Breast epithelium (tissue), 3 donors: ENCODE measurements at regions not wholly inside any gene's neighbourhood (a gene's known extent, or its start where the extent isn't known, plus 50 kb on each side); places are given as distances from the start of the nearest gene placed in this dataset.

Experiments used
- POLR2A ChIP-seq: fragments of 450-650 bp; IDR thresholded peaks from one replicate; pipeline ENCODE4 v1.6.1; 2016; ENCODE audit warnings: antibody characterized with exemption, mild to moderate bottlenecking, moderate library complexity
- TF ChIP-seq, protein P1 (sequence below), 3 donors: fragments of 450-650 bp; IDR thresholded peaks; one replicate each; pipeline ENCODE4 v1.5.1; 2016 to 2017; ENCODE audit warnings: antibody characterized with exemption in 3 of 3, mild to moderate bottlenecking in 3 of 3, moderate library complexity in 3 of 3

DNA sequence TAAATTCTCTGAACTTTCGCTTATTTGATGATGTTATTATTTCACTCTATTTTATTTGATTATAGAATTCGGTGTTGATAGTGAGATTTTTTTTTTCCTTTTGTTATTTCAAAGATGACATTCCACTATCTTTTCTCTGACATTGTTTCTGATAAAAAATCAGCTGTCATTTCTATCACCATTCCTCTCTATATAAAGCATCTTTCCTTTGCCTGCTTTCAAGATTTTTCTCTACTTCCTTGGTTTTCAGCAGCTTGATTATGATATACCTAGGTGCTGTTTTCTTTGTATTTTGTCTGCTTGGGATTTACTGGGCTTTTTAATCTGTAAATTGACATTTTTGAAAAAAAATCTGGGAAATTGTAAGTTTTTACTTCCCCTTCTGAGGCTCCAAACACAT lies 344.0 kb downstream of the HLX start:
- TF ChIP-seq, protein P1, sequence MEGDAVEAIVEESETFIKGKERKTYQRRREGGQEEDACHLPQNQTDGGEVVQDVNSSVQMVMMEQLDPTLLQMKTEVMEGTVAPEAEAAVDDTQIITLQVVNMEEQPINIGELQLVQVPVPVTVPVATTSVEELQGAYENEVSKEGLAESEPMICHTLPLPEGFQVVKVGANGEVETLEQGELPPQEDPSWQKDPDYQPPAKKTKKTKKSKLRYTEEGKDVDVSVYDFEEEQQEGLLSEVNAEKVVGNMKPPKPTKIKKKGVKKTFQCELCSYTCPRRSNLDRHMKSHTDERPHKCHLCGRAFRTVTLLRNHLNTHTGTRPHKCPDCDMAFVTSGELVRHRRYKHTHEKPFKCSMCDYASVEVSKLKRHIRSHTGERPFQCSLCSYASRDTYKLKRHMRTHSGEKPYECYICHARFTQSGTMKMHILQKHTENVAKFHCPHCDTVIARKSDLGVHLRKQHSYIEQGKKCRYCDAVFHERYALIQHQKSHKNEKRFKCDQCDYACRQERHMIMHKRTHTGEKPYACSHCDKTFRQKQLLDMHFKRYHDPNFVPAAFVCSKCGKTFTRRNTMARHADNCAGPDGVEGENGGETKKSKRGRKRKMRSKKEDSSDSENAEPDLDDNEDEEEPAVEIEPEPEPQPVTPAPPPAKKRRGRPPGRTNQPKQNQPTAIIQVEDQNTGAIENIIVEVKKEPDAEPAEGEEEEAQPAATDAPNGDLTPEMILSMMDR (IDR thresholded peaks at IDR 0.05), result no peak
- TF ChIP-seq POLR2A, result no peak
